ENCODE measurements at regions not wholly inside any gene's neighbourhood (a gene's known extent, or its start where the extent isn't known, plus 50 kb on each side); places are given as distances from the start of the nearest gene placed in this dataset.

DNA sequence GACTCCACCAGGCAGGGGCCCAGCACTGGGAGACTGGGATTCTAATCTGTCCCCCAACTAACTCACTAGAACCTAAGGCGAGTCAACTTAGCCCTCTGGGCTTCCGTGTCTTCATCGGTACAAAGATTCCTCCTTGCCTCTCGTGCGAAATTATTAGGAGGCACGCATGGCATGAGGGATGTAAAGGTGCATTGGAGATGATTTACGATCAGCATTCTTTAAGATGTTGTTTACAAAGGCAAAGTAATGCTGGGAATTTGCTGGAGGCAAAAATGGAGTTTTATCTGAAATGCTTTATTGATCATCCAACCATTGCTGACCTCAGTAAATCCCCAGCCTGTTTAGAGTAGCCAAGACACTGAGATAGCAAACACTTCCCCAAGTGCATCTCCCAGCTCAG, 171.8 kb upstream of the KLHL29 start:
- H3K36me3 Mint-ChIP-seq, result no peaks in the 10 kb centered on the region
- H3K27ac Mint-ChIP-seq, result no peak overlapping the region
- ATAC-seq (no peak), DNase-seq (ENCODE audit: low spot score) (no peak)
- H3K4me1 Mint-ChIP-seq, result 0 out of 2 replicates have a peak, but pooled peaks cover 7% of the 10 kb centered on the region
- H3K9me3 Mint-ChIP-seq, result no peaks in the 10 kb centered on the region
- POLR2A ChIA-PET, result no interaction called here
- no peaks in the 10 kb centered on the region; the same call in 1 of the 2 replicates for H3K27me3 Mint-ChIP-seq (ENCODE audit: low read depth)
- CTCF ChIA-PET, result no interaction called here
- H3K4me3 Mint-ChIP-seq, result no peak overlapping the region
- TF ChIP-seq, protein P1, sequence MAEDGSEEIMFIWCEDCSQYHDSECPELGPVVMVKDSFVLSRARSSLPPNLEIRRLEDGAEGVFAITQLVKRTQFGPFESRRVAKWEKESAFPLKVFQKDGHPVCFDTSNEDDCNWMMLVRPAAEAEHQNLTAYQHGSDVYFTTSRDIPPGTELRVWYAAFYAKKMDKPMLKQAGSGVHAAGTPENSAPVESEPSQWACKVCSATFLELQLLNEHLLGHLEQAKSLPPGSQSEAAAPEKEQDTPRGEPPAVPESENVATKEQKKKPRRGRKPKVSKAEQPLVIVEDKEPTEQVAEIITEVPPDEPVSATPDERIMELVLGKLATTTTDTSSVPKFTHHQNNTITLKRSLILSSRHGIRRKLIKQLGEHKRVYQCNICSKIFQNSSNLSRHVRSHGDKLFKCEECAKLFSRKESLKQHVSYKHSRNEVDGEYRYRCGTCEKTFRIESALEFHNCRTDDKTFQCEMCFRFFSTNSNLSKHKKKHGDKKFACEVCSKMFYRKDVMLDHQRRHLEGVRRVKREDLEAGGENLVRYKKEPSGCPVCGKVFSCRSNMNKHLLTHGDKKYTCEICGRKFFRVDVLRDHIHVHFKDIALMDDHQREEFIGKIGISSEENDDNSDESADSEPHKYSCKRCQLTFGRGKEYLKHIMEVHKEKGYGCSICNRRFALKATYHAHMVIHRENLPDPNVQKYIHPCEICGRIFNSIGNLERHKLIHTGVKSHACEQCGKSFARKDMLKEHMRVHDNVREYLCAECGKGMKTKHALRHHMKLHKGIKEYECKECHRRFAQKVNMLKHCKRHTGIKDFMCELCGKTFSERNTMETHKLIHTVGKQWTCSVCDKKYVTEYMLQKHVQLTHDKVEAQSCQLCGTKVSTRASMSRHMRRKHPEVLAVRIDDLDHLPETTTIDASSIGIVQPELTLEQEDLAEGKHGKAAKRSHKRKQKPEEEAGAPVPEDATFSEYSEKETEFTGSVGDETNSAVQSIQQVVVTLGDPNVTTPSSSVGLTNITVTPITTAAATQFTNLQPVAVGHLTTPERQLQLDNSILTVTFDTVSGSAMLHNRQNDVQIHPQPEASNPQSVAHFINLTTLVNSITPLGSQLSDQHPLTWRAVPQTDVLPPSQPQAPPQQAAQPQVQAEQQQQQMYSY (CRISPR knock-in tag; IDR thresholded peaks at IDR 0.05), result no peak
- TF ChIP-seq, protein P2, sequence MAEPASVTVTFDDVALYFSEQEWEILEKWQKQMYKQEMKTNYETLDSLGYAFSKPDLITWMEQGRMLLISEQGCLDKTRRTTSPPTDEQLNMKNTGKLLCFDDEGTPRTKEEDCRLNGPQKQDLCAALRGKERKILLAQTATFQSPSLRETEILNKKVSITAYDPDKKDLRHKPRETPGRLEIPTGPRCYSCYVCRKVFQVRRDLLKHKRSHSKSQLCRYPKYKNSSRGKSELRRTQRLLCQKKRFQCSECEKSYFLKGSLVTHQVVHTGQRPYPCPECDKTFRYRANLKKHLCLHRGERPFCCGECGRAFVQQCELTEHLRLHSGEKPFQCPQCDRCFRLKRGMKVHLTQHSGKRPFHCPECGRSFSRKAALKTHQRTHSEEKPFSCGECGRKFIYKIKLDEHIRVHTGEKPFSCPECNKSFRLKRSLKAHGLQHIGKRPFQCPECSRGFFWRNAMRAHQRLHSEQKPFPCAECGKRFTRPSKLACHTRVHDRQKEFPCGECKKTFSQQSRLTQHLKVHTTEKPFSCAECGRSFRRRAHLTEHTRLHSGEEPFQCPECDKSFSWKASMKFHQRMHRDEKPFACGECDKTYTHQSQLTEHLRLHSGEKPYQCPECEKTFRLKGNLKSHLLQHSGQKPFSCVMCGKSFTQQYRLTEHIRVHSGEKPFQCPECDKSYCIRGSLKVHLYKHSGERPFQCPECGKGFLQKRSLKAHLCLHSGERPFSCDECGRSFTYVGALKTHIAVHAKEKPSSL (CRISPR knock-in tag; conservative IDR thresholded peaks at IDR 0.05), result no peak
- no peak for TF ChIP-seq E2F1 (CRISPR knock-in tag; IDR thresholded peaks at IDR 0.05)
- TF ChIP-seq NR3C1 (CRISPR knock-in tag; conservative IDR thresholded peaks at IDR 0.05; ENCODE audit: low read depth), result no peak
- TF ChIP-seq AR (CRISPR knock-in tag; IDR thresholded peaks at IDR 0.05), result no peak
- TF ChIP-seq NR1H2 (CRISPR knock-in tag; IDR thresholded peaks at IDR 0.05), result no peak
- TF ChIP-seq AFF4 (CRISPR knock-in tag; IDR thresholded peaks at IDR 0.05; ENCODE audit: borderline replicate concordance), result no peak
- no peak for TF ChIP-seq ZNF121 (CRISPR knock-in tag; IDR thresholded peaks at IDR 0.05)
- TF ChIP-seq NFE2L1 (CRISPR knock-in tag; IDR thresholded peaks at IDR 0.05), result no peak
- no peak for TF ChIP-seq ATF6 (CRISPR knock-in tag; IDR thresholded peaks at IDR 0.05)

Data from WTC11 (cell line).